ENCODE measurements at regions not wholly inside any gene's neighbourhood (a gene's known extent, or its start where the extent isn't known, plus 50 kb on each side); places are given as distances from the start of the nearest gene placed in this dataset.
"Not testable (repeated sequence)": the region's sequence is repeated elsewhere in the genome, so short reads cannot be mapped to it uniquely, and the experiment has no call there.

DNA sequence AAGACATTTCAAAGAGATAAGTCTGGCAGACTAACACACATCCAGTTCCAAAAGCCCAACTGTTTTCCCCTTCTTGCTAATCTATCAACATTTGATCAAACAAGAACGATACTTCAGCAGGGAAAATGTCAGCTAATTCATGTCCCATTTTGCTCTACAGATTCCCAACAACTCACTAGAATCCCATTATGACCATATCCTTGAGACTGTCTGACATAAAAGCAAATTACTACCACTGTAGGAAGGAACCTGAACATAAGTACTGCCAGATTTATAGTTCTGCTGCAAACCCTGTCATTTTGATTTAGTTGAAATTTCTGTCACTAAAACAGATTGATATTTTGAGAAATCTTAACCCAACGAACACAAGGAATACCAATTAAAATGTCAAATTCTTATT is 193.0 kb upstream of the REG3G start:
- Histone ChIP-seq H3K27me3 (ENCODE audit: control insufficient read depth, insufficient read depth, low read length) (no peaks in the 10 kb centered on the region), H3K4me1 (ENCODE audit: control insufficient read depth, extremely low read depth, insufficient read depth, low read length) (no peaks in the 10 kb centered on the region), H3K79me2 (ENCODE audit: control insufficient read depth, insufficient read depth, low read length) (no peaks in the 10 kb centered on the region), H3K27ac (ENCODE audit: insufficient read depth, low read length) (no peak overlapping the region), H3K9me3 (ENCODE audit: control insufficient read depth, insufficient read depth, low read depth, low read length) (no peaks in the 10 kb centered on the region), H2AFZ (ENCODE audit: low read length) (no peak overlapping the region), H3K9ac (ENCODE audit: insufficient read depth, low read length) (no peak overlapping the region), H4K20me1 (ENCODE audit: control insufficient read depth, extremely low read depth, insufficient read depth, low read length) (no peaks in the 10 kb centered on the region), H3K4me2 (ENCODE audit: extremely low read depth, insufficient read depth, low read length) (no peak overlapping the region), H3K4me3 (replicated peaks in 1 of 4; ENCODE audit: control extremely low read depth in 1 of 4, insufficient read depth in 1 of 4, low read depth in 3 of 4, low read length in 4 of 4) (no peak overlapping the region), H3K36me3 (ENCODE audit: control insufficient read depth, insufficient read depth, low read length) (no peaks in the 10 kb centered on the region)
- DNase-seq (ENCODE audit: low read depth in 2 of 2), result no peak
- TF ChIP-seq, protein P1, sequence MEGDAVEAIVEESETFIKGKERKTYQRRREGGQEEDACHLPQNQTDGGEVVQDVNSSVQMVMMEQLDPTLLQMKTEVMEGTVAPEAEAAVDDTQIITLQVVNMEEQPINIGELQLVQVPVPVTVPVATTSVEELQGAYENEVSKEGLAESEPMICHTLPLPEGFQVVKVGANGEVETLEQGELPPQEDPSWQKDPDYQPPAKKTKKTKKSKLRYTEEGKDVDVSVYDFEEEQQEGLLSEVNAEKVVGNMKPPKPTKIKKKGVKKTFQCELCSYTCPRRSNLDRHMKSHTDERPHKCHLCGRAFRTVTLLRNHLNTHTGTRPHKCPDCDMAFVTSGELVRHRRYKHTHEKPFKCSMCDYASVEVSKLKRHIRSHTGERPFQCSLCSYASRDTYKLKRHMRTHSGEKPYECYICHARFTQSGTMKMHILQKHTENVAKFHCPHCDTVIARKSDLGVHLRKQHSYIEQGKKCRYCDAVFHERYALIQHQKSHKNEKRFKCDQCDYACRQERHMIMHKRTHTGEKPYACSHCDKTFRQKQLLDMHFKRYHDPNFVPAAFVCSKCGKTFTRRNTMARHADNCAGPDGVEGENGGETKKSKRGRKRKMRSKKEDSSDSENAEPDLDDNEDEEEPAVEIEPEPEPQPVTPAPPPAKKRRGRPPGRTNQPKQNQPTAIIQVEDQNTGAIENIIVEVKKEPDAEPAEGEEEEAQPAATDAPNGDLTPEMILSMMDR (conservative IDR thresholded peaks at IDR 0.05 in 1 of 2, IDR thresholded peaks at IDR 0.05 in 1 of 2; ENCODE audit: low read depth in 1 of 2, low read length in 2 of 2), result no peak
- TF ChIP-seq EZH2 (IDR thresholded peaks at IDR 0.05; ENCODE audit: low read length, missing control alignments), result no peak

DNA sequence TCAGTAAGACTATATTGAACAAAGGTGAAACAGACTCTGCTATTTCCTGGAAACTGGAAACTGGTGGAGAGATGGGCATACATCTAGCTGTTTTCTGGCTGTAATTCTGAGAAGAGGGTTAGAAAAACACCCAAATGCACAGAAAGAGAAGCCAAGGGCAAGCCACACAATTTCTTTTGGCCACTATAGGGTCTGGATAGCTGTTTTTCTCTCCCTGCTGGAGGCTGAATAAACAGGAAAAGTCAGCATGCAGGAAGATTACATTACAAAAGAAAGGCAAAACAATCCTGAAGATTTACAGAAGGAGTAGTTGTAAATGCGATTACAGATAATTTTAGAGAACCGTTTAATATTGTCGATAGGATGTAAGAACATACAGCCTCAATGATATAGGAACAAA is 186.2 kb upstream of the REG3G start:
- Histone ChIP-seq H3K9ac (ENCODE audit: insufficient read depth, low read length) (no peak overlapping the region), H3K9me3 (ENCODE audit: control insufficient read depth, insufficient read depth, low read depth, low read length) (no peaks in the 10 kb centered on the region), H3K36me3 (ENCODE audit: control insufficient read depth, insufficient read depth, low read length) (no peaks in the 10 kb centered on the region), H4K20me1 (ENCODE audit: control insufficient read depth, extremely low read depth, insufficient read depth, low read length) (no peaks in the 10 kb centered on the region), H3K27ac (ENCODE audit: insufficient read depth, low read length) (no peak overlapping the region), H3K27me3 (ENCODE audit: control insufficient read depth, insufficient read depth, low read length) (no peaks in the 10 kb centered on the region), H3K4me3 (replicated peaks in 1 of 4; ENCODE audit: control extremely low read depth in 1 of 4, insufficient read depth in 1 of 4, low read depth in 3 of 4, low read length in 4 of 4) (no peak overlapping the region), H3K4me2 (ENCODE audit: extremely low read depth, insufficient read depth, low read length) (no peak overlapping the region), H3K79me2 (ENCODE audit: control insufficient read depth, insufficient read depth, low read length) (no peaks in the 10 kb centered on the region), H2AFZ (ENCODE audit: low read length) (no peak overlapping the region), H3K4me1 (ENCODE audit: control insufficient read depth, extremely low read depth, insufficient read depth, low read length) (no peaks in the 10 kb centered on the region)
- no peak for TF ChIP-seq EZH2 (IDR thresholded peaks at IDR 0.05; ENCODE audit: low read length, missing control alignments)
- TF ChIP-seq, protein P1 (conservative IDR thresholded peaks at IDR 0.05 in 1 of 2, IDR thresholded peaks at IDR 0.05 in 1 of 2; ENCODE audit: low read depth in 1 of 2, low read length in 2 of 2), result no peak
- no peak for DNase-seq (ENCODE audit: low read depth in 2 of 2)

DNA sequence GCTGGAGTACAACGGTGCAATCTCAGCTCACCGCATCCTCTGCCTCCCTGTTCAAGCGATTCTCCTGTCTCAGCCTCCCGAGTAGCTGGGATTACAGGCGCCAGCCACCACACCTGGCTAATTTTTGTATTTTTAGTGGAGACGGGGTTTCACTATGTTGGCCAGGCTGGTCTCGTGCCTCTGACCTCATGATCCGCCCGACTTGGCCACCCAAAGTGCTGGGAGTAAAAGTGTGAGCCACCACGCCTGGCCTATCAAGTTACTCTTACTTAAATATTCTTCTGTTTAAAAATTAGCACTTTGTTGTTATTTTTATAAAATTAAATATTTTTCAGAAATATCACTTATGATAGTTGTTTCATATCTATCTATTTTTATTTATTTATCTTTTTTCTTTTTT is 185.2 kb upstream of the REG3G start:
- DNase-seq (ENCODE audit: low read depth in 2 of 2); H4K20me1 ChIP-seq (ENCODE audit: control insufficient read depth, extremely low read depth, insufficient read depth, low read length); H3K27ac ChIP-seq (ENCODE audit: insufficient read depth, low read length); H3K79me2 ChIP-seq (ENCODE audit: control insufficient read depth, insufficient read depth, low read length); H3K4me2 ChIP-seq (ENCODE audit: extremely low read depth, insufficient read depth, low read length); H3K9ac ChIP-seq (ENCODE audit: insufficient read depth, low read length); H3K4me1 ChIP-seq (ENCODE audit: control insufficient read depth, extremely low read depth, insufficient read depth, low read length); H3K9me3 ChIP-seq (ENCODE audit: control insufficient read depth, insufficient read depth, low read depth, low read length); H3K36me3 ChIP-seq (ENCODE audit: control insufficient read depth, insufficient read depth, low read length); H3K4me3 ChIP-seq (replicated peaks in 1 of 4; ENCODE audit: control extremely low read depth in 1 of 4, insufficient read depth in 1 of 4, low read depth in 3 of 4, low read length in 4 of 4); H3K27me3 ChIP-seq (ENCODE audit: control insufficient read depth, insufficient read depth, low read length); H2AFZ ChIP-seq (ENCODE audit: low read length): not testable (repeated sequence)
